ENCODE measurements at regions not wholly inside any gene's neighbourhood (a gene's known extent, or its start where the extent isn't known, plus 50 kb on each side); places are given as distances from the start of the nearest gene placed in this dataset.

DNA sequence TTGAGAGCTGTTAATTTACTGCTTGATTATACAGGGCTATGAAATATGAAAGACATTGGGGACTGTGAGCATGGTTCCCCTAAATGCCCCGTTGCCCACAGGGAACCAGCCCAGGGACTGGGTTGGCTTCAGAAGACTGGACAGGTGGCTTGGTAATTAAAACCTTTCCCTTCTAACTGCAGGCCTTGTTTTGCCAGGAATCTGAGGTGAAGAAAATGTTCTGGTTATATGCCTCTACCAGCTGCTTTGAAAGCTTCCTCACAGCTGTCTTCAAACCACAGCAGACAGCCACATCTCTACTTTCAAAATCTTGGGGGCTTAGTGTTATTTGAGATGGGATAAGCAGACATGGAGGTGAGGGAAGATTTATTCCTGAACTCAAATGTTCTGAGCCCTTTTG is 153.3 kb upstream of the SPRY4 start:
- 69 to 88% (median 81%) methylated on average over 1 of the region's 1 CpG for WGBS, 4 donors
- H3K36me3 ChIP-seq, result no peaks in the 10 kb centered on the region
- intact Hi-C loops (cut with DNase I), result no loop called here

DNA sequence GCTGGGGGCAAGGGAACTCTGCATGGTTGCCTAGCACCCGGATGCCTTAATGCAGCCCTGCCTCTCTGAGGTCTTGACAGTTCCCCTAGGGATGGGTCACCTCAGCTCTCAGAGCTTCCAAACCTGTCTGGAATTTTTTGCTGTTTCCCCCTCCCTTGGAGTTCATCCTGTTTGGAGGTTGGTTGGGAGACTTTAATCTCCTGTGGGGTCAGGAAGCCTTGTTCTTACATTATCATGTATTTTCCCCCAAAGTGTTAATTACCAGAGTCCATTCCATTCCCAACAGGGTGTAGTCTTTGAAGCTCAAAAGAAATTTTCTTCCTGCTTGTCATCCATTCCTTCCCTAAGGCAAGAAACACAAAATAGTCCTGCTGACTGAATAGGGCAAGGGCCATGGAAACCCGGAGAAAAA is 150.3 kb upstream of the SPRY4 start:
- H3K36me3 ChIP-seq, result no peaks in the 10 kb centered on the region
- intact Hi-C loops (cut with DNase I), result no loop called here
- H3K27me3 ChIP-seq, result no peaks in the 10 kb centered on the region
- 79 to 94% (median 84%) methylated on average over 2 of the region's 2 CpGs for WGBS, 4 donors
- no peaks in the 10 kb centered on the region for H3K4me1 ChIP-seq
- ATAC-seq (no peak), DNase-seq (no peak)
- H3K4me3 ChIP-seq, result no peak overlapping the region
- H3K9me3 ChIP-seq, result peaks cover 0 to 9% (median 2%) of the 10 kb centered on the region in 12 donors
- no peak for TF ChIP-seq POLR2A (IDR thresholded peaks at IDR 0.05)
- TF ChIP-seq, protein P1, sequence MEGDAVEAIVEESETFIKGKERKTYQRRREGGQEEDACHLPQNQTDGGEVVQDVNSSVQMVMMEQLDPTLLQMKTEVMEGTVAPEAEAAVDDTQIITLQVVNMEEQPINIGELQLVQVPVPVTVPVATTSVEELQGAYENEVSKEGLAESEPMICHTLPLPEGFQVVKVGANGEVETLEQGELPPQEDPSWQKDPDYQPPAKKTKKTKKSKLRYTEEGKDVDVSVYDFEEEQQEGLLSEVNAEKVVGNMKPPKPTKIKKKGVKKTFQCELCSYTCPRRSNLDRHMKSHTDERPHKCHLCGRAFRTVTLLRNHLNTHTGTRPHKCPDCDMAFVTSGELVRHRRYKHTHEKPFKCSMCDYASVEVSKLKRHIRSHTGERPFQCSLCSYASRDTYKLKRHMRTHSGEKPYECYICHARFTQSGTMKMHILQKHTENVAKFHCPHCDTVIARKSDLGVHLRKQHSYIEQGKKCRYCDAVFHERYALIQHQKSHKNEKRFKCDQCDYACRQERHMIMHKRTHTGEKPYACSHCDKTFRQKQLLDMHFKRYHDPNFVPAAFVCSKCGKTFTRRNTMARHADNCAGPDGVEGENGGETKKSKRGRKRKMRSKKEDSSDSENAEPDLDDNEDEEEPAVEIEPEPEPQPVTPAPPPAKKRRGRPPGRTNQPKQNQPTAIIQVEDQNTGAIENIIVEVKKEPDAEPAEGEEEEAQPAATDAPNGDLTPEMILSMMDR (IDR thresholded peaks at IDR 0.05), result no peak
- no peak overlapping the region for H3K27ac ChIP-seq

More for the DNA sequence above, 153.3 kb upstream of the SPRY4 start:
- DNase-seq (no peak), ATAC-seq (no peak)
- no peak for TF ChIP-seq POLR2A (IDR thresholded peaks at IDR 0.05)
- TF ChIP-seq, protein P1 (IDR thresholded peaks at IDR 0.05), result no peak
- H3K4me1 ChIP-seq, result no peaks in the 10 kb centered on the region
- H3K4me3 ChIP-seq, result no peak overlapping the region
- H3K9me3 ChIP-seq, result peaks cover 0 to 9% (median 2%) of the 10 kb centered on the region in 12 donors
- H3K27me3 ChIP-seq, result no peaks in the 10 kb centered on the region
- no peak overlapping the region for H3K27ac ChIP-seq

DNA sequence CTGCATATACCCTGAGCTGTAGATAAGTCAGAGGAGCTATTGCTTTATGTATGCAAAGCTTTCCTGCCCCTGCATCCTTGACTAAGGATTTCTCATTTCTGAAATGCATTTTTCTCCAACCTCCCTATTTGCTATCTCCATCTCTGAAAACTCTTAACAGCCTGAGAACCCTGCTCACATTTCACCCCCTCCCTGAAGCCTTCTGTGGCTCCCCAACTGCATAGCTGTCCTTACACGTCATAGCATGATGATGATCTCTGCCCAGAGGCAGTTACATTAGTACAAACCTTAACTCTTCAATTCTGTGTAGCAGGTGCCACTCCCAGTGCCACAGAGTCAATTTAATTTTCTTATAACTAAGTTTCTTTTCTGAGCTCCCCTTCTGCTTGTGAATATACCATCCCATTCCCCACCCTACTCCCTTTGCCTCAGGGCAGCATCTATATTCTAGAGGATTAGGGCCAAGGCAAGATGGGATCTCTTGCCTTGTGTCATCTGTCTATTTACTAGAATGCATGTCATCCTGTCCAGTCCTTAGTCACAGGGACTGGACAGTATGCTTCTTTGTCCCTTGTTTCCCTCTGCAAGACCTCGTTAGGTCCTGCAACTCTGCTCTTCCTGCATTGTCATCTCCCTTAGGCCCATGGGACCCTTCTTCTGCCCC is 149.7 kb upstream of the SPRY4 start:
- no peaks in the 10 kb centered on the region for H3K36me3 ChIP-seq
- TF ChIP-seq POLR2A (IDR thresholded peaks at IDR 0.05), result no peak
- TF ChIP-seq, protein P1 (IDR thresholded peaks at IDR 0.05), result no peak
- peaks cover 0 to 9% (median 2%) of the 10 kb centered on the region in 12 donors for H3K9me3 ChIP-seq
- ATAC-seq, result no peak
- no peak for DNase-seq
- no peaks in the 10 kb centered on the region for H3K4me1 ChIP-seq
- WGBS, 4 donors, result 83 to 91% (median 88%) methylated on average over 2 of the region's 2 CpGs
- H3K27ac ChIP-seq, result no peak overlapping the region
- intact Hi-C loops (cut with DNase I), result no loop called here
- no peak overlapping the region for H3K4me3 ChIP-seq
- no peaks in the 10 kb centered on the region for H3K27me3 ChIP-seq

DNA sequence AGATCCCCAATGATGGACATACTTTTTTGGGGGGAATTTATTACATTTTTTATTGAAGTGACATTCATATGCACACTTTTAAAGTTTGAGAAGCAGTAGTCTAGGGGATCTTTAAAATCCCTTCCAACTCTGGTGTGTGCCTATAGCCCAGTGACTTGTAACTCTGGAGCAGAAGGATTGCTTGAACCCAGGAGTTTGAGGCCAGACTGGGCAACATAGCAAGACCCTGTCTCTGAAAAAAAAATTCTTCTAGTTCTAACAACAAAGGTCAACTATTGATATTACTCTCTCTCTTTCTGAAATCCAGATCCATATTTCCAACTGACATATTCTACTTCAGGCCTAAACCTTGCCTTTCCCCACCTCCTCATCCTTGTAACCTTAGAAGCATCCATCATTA is 148.2 kb upstream of the SPRY4 start:
- no peak for TF ChIP-seq POLR2A (IDR thresholded peaks at IDR 0.05)
- TF ChIP-seq, protein P1 (IDR thresholded peaks at IDR 0.05), result no peak
- H3K27me3 ChIP-seq, result no peaks in the 10 kb centered on the region
- no peaks in the 10 kb centered on the region for H3K36me3 ChIP-seq
- DNase-seq (no peak), ATAC-seq (no peak)
- no peak overlapping the region for H3K4me3 ChIP-seq
- no peaks in the 10 kb centered on the region for H3K9me3 ChIP-seq
- no peaks in the 10 kb centered on the region for H3K4me1 ChIP-seq
- no peak overlapping the region for H3K27ac ChIP-seq
- intact Hi-C loops (cut with DNase I), result no loop called here

All from heart left ventricle (tissue), 16 donors.